Esophagus squamous epithelium (tissue), 4 donors: ENCODE measurements at regions not wholly inside any gene's neighbourhood (a gene's known extent, or its start where the extent isn't known, plus 50 kb on each side); places are given as distances from the start of the nearest gene placed in this dataset.

Experiments
- CTCF ChIP-seq, 6 experiments: fragments of 450-650 bp in 4 of 6; fragments of 200-600 bp in 2 of 6; sonication (generic) in 2 of 6; IDR thresholded peaks; one replicate each; pipeline ENCODE4 v1.5.1; 2016 to 2019; ENCODE audit warnings: antibody characterized with exemption in 6 of 6, mild to moderate bottlenecking in 4 of 6, moderate library complexity in 4 of 6
- POLR2A ChIP-seq, 4 donors: fragments of 450-650 bp; IDR thresholded peaks; one replicate each; pipeline ENCODE4 v1.6.1; 2017; ENCODE audit warnings: antibody characterized with exemption in 4 of 4, mild to moderate bottlenecking in 4 of 4, moderate library complexity in 3 of 4

- TF ChIP-seq POLR2A (IDR thresholded peaks at IDR 0.05): no peak
- TF ChIP-seq CTCF (IDR thresholded peaks at IDR 0.05): no peak
Measured at GRCh38 chr5:31124026-31124425, 69.5 kb upstream of the CDH6 start.
